Neutrophil (primary cell): ENCODE measurements at regions not wholly inside any gene's neighbourhood (a gene's known extent, or its start where the extent isn't known, plus 50 kb on each side); places are given as distances from the start of the nearest gene placed in this dataset.

Experiments used
- H3K27ac ChIP-seq: fragments of 200-600 bp; sonication (generic); 2 replicates; pipeline ENCODE4 v1.5.1; 2016; ENCODE audit warnings: mild to moderate bottlenecking, moderate library complexity
- H3K27me3 ChIP-seq: fragments of 200-600 bp; sonication (generic); 2 replicates; pipeline ENCODE4 v1.6.0; 2016; ENCODE audit warnings: mild to moderate bottlenecking
- H3K36me3 ChIP-seq: fragments of 200-600 bp; sonication (generic); 2 replicates; pipeline ENCODE4 v1.5.1; 2017
- H3K4me1 ChIP-seq, 2 experiments: fragments of 200-600 bp in 1 of 2; sonication (generic) in 1 of 2; 1 replicate in 1 of 2; 2 replicates in 1 of 2; pipeline versions ENCODE4 v1.5.1 to v1.6.1; 2013 to 2016; ENCODE audit warnings: low read depth in 1 of 2, low read length in 1 of 2, mild to moderate bottlenecking in 1 of 2, moderate library complexity in 1 of 2; ENCODE audit not compliant: control insufficient read depth in 1 of 2, insufficient read depth in 1 of 2
- H3K4me3 ChIP-seq, 2 experiments: fragments of 200-600 bp in 1 of 2; sonication (generic) in 1 of 2; 1 replicate in 1 of 2; 2 replicates in 1 of 2; pipeline ENCODE4 v1.5.1; 2013 to 2016; ENCODE audit warnings: low read depth in 1 of 2, low read length in 1 of 2, mild to moderate bottlenecking in 1 of 2, moderate library complexity in 1 of 2
- H3K9me3 ChIP-seq: fragments of 200-600 bp; sonication (generic); 2 replicates; pipeline ENCODE4 v1.5.1; 2016
- CTCF ChIP-seq: fragments of 200-600 bp; sonication (generic); IDR thresholded peaks from 2 replicates; pipeline ENCODE4 v1.5.1; 2016; ENCODE audit warnings: antibody characterized with exemption

GRCh38 chr14:36465178-36465577 is 54.9 kb downstream of the NKX2-1 start:
- peaks cover 7% of the 10 kb centered on the region for H3K27me3 ChIP-seq
- H3K4me1 ChIP-seq, result no peaks in the 10 kb centered on the region
- H3K9me3 ChIP-seq, result no peaks in the 10 kb centered on the region
- no peak for TF ChIP-seq CTCF
- no peak overlapping the region for H3K4me3 ChIP-seq
- no peaks in the 10 kb centered on the region for H3K36me3 ChIP-seq
- H3K27ac ChIP-seq, result no peak overlapping the region

- Histone ChIP-seq H3K36me3 (no peaks in the 10 kb centered on the region), H3K4me1 (no peaks in the 10 kb centered on the region), H3K27ac (no peak overlapping the region), H3K9me3 (no peaks in the 10 kb centered on the region), H3K27me3 (peaks cover 7% of the 10 kb centered on the region), H3K4me3 (no peak overlapping the region)
- no peak for TF ChIP-seq CTCF
Measured at GRCh38 chr14:36462890-36463289, 57.1 kb downstream of the NKX2-1 start.

DNA sequence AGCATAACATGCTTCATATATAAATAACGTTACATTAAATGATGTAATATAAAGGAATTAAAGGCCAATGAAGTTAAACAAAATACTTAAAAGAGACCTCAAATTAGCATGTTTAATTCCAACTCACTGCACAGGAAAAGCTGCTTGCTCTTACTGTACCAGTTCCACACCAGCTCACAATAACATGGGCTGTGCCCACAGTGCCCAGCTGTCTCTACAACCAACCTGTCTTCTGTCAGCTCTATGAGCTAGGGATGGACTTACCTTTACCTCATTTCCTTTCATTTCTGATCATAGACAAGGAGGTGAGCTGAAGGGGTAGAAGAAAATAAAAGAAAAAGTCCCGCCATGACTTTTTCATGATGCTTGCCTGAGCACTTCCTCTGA is 64.8 kb downstream of the NKX2-1 start:
- Histone ChIP-seq H3K27me3 (peaks cover 10% of the 10 kb centered on the region), H3K27ac (no peak overlapping the region), H3K36me3 (no peaks in the 10 kb centered on the region), H3K4me1 (no peaks in the 10 kb centered on the region), H3K9me3 (no peaks in the 10 kb centered on the region), H3K4me3 (no peak overlapping the region)
- no peak for TF ChIP-seq CTCF

- Histone ChIP-seq H3K36me3 (no peaks in the 10 kb centered on the region), H3K27me3 (peaks cover 10% of the 10 kb centered on the region), H3K9me3 (no peaks in the 10 kb centered on the region), H3K4me1 (no peaks in the 10 kb centered on the region), H3K27ac (no peak overlapping the region), H3K4me3 (no peak overlapping the region)
- TF ChIP-seq CTCF, result no peak
Measured at GRCh38 chr14:36454599-36455240, 65.3 kb downstream of the NKX2-1 start.

DNA sequence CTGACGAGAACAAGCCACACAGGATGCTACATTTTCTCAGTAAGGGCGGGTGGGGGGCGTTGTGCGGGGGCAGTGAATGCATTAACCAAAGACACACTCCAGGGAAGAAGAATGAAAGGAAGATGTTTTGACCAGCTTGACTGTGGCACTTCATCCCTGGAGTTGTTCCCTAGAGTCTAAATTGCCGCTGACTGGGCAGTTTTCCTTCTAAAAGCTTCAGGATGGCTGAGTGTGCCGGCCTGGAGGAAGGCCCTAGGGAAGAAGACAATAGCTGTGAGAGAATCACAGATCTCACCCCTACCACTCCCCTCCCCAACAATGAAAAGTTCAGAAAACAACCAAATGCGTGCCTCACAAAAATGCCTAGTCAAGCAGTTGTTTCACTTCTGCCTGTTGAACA is 67.2 kb downstream of the NKX2-1 start:
- Histone ChIP-seq H3K27ac (no peak overlapping the region), H3K4me3 (no peak overlapping the region), H3K36me3 (no peaks in the 10 kb centered on the region), H3K9me3 (no peaks in the 10 kb centered on the region), H3K27me3 (peaks cover 10% of the 10 kb centered on the region), H3K4me1 (no peaks in the 10 kb centered on the region)
- no peak for TF ChIP-seq CTCF
